HG02678 (cell line): ENCODE measurements at regions not wholly inside any gene's neighbourhood (a gene's known extent, or its start where the extent isn't known, plus 50 kb on each side); places are given as distances from the start of the nearest gene placed in this dataset.
"Not testable (repeated sequence)": the region's sequence is repeated elsewhere in the genome, so short reads cannot be mapped to it uniquely, and the experiment has no call there.

Source experiments
- ATAC-seq: cut with Tn5 transposase; IDR thresholded peaks from one replicate; pipeline ENCODE4 v1.9.1; 2021; ENCODE audit warnings: mild to moderate bottlenecking, moderate library complexity; ENCODE audit not compliant: unreplicated experiment

DNA sequence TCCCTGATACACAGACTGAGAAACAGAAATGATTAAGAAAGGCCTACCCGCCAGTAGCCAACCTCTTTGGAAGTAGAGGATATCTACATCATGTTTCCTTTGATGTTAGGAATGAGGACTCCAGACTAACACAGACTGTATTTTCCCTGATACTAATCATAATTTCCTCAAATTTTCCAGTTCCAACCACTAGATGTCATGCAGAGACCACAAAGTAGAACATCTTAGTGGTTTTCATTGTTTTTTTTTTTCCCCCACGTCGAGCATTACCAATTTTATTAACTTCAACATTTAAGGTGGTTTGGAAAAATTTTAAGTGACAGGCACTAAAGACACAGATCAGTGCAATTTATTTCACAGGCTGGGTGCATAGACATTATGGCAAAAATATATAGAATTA is 303.6 kb downstream of the ANKRD30BL start:
- ATAC-seq, result not testable (repeated sequence)
